IMR-90 (cell line): ENCODE measurements at regions not wholly inside any gene's neighbourhood (a gene's known extent, or its start where the extent isn't known, plus 50 kb on each side); places are given as distances from the start of the nearest gene placed in this dataset.

Experiments
- ATAC-seq: fragments of 200-7000 bp; cut with Tn5 transposase; 2 replicates; pipeline ENCODE4 v1.9.1; 2020; ENCODE audit warnings: low read depth, mild to moderate bottlenecking, moderate library complexity
- BruUV-seq: library from RNA; stranded (reverse); fragments of 400-500 nt; replicated peaks from 2 replicates; lab custom pipeline; 2021; lab: Mats Ljungman, UMichigan
- CTCF ChIA-PET: fragments of 300-600 bp; formaldehyde crosslinking; extraction: SDS; loops from one replicate; lab custom pipeline; 2021; ENCODE audit warnings: antibody characterized with exemption; lab: Yijun Ruan, JAX
- POLR2A ChIA-PET: fragments of 300-600 bp; sonication (Branson Sonifier 250); formaldehyde crosslinking; loops from one replicate; lab custom pipeline; 2022; ENCODE audit warnings: antibody characterized with exemption; ENCODE audit not compliant: unreplicated experiment; lab: Charles Lee
- DNase-seq: peaks from one replicate; pipeline ENCODE4 v3.0.0; 2013
- H2AFZ ChIP-seq: replicated peaks from 2 replicates; pipeline ENCODE3; 2013; ENCODE audit warnings: low read length, mild to moderate bottlenecking; ENCODE audit not compliant: poor library complexity
- H2AK5ac ChIP-seq: 2 replicates; pipeline ENCODE4 v1.6.1; 2013; ENCODE audit warnings: low read depth, low read length, inconsistent platforms
- H2AK9ac ChIP-seq: replicated peaks from 2 replicates; pipeline ENCODE3; 2013; ENCODE audit warnings: mild to moderate bottlenecking, low read depth, low read length, moderate library complexity; ENCODE audit not compliant: poor library complexity
- H2BK120ac ChIP-seq: 2 replicates; pipeline ENCODE4 v1.6.1; 2013; ENCODE audit warnings: low read depth, low read length, inconsistent platforms
- H2BK15ac ChIP-seq: 3 replicates; pipeline ENCODE4 v1.6.1; 2013; ENCODE audit warnings: low read depth, low read length, inconsistent platforms
- H2BK20ac ChIP-seq: 2 replicates; pipeline ENCODE4 v1.6.1; 2013; ENCODE audit warnings: low read depth, mild to moderate bottlenecking, inconsistent platforms, low read length, moderate library complexity
- H2BK5ac ChIP-seq: 2 replicates; pipeline ENCODE4 v1.6.1; 2013; ENCODE audit warnings: mild to moderate bottlenecking, low read depth, low read length, inconsistent platforms; ENCODE audit not compliant: poor library complexity, severe bottlenecking
- H3K14ac ChIP-seq: replicated peaks from 2 replicates; pipeline ENCODE4 v1.6.1; 2013; ENCODE audit warnings: low read depth, low read length, inconsistent platforms
- H3K18ac ChIP-seq: 2 replicates; pipeline ENCODE4 v1.6.1; 2013; ENCODE audit warnings: low read depth, low read length, control low read depth
- H3K23ac ChIP-seq: 2 replicates; pipeline ENCODE4 v1.6.1; 2013; ENCODE audit warnings: low read depth, low read length, inconsistent platforms
- H3K27ac ChIP-seq: 2 replicates; pipeline ENCODE4 v1.5.1; 2013; ENCODE audit warnings: mild to moderate bottlenecking, control low read depth, low read length; ENCODE audit not compliant: insufficient read depth
- H3K27me3 ChIP-seq: 2 replicates; pipeline ENCODE4 v1.6.1; 2013; ENCODE audit warnings: low read length; ENCODE audit not compliant: control insufficient read depth, insufficient read depth
- H3K36me3 ChIP-seq: 2 replicates; pipeline ENCODE4 v1.6.1; 2013; ENCODE audit warnings: low read length, mixed read lengths; ENCODE audit not compliant: control insufficient read depth, insufficient read depth
- H3K4ac ChIP-seq: 2 replicates; pipeline ENCODE4 v1.6.1; 2013; ENCODE audit warnings: low read depth, low read length, inconsistent platforms
- H3K4me1 ChIP-seq: 2 replicates; pipeline ENCODE4 v1.6.1; 2013; ENCODE audit warnings: low read length, mixed read lengths; ENCODE audit not compliant: control insufficient read depth, insufficient read depth
- H3K4me2 ChIP-seq: 2 replicates; pipeline ENCODE4 v1.6.1; 2013; ENCODE audit warnings: low read depth, mild to moderate bottlenecking, control low read depth, low read length, moderate library complexity
- H3K4me3 ChIP-seq: 2 replicates; pipeline ENCODE4 v1.5.1; 2013; ENCODE audit warnings: low read depth, mild to moderate bottlenecking, control low read depth, low read length, moderate library complexity; ENCODE audit not compliant: insufficient read depth
- H3K56ac ChIP-seq: 2 replicates; pipeline ENCODE4 v1.6.1; 2013; ENCODE audit warnings: low read length, inconsistent platforms; ENCODE audit not compliant: insufficient read depth; ENCODE audit errors: extremely low read depth
- H3K79me1 ChIP-seq, 2 experiments: 2 replicates each; pipeline ENCODE4 v1.6.1; 2013; ENCODE audit warnings: low read length in 2 of 2, inconsistent platforms in 1 of 2, low read depth in 1 of 2
- H3K9ac ChIP-seq: 2 replicates; pipeline ENCODE4 v1.6.1; 2013; ENCODE audit warnings: low read depth, low read length, control low read depth
- H3K9me1 ChIP-seq: 2 replicates; pipeline ENCODE4 v1.6.1; 2013; ENCODE audit warnings: low read length, inconsistent platforms; ENCODE audit not compliant: insufficient read depth
- H3K9me3 ChIP-seq: 2 replicates; pipeline ENCODE4 v1.6.1; 2013; ENCODE audit warnings: low read length; ENCODE audit not compliant: control insufficient read depth, insufficient read depth
- H4K20me1 ChIP-seq: 2 replicates; pipeline ENCODE4 v1.6.1; 2013; ENCODE audit warnings: low read length, inconsistent platforms; ENCODE audit not compliant: insufficient read depth
- H4K5ac ChIP-seq: 2 replicates; pipeline ENCODE4 v1.6.1; 2013; ENCODE audit warnings: mild to moderate bottlenecking, low read depth, low read length, control low read depth
- H4K8ac ChIP-seq, 2 experiments: 2 replicates each; pipeline ENCODE4 v1.6.1; 2013; ENCODE audit warnings: low read depth in 2 of 2, low read length in 2 of 2, control low read depth in 1 of 2, inconsistent platforms in 1 of 2
- H4K91ac ChIP-seq: 2 replicates; pipeline ENCODE4 v1.6.1; 2013; ENCODE audit warnings: low read depth, low read length, inconsistent platforms; ENCODE audit not compliant: insufficient read depth
- FOS ChIP-seq: fragments of 150-350 bp; IDR thresholded peaks from 2 replicates; pipeline ENCODE4 v1.6.1; 2016; ENCODE audit warnings: low read depth, low read length
- RCOR1 ChIP-seq: IDR thresholded peaks from 2 replicates; pipeline ENCODE4 v1.6.1; 2012; ENCODE audit warnings: mild to moderate bottlenecking, low read length, improper control_type of control experiment; ENCODE audit not compliant: insufficient replicate concordance
- WGBS, 2 experiments: methylation state at CpG; one replicate each; pipeline versions ENCODE4 v1.1.5 to v1.1.7; 2013; ENCODE audit warnings: missing lambda C conversion rate in 2 of 2; ENCODE audit not compliant: insufficient read length in 1 of 2; ENCODE audit errors: extremely low coverage in 2 of 2; 5-methylcytosine and 5-hydroxymethylcytosine counted together
- dilution Hi-C: fragments of 300-500 bp; cut with HindIII; formaldehyde crosslinking; loops from one replicate; pipeline ENCODE4 v1.14.3; 2018; ENCODE audit warnings: low sequenced_read_pairs; ENCODE audit not compliant: unreplicated experiment
- in situ Hi-C: fragments of 300-500 bp; cut with MboI; formaldehyde crosslinking; loops from 3 replicates; pipeline ENCODE4 v1.14.3; 2019; ENCODE audit warnings: low sequenced_read_pairs, inconsistent platforms, mixed read lengths
- intact Hi-C: fragments of 100-400 bp; cut with micrococcal nuclease; formaldehyde crosslinking; loops from 2 replicates; pipeline ENCODE4 v1.10.0; 2022

- H3K27me3 ChIP-seq: no peaks in the 10 kb centered on the region
- dilution Hi-C loops: no loop called here
- H3K18ac ChIP-seq: no peak overlapping the region
- no peaks in the 10 kb centered on the region for H3K4me1 ChIP-seq
- no peak overlapping the region for H4K5ac ChIP-seq
- in situ Hi-C loops: no loop called here
- intact Hi-C loops: no loop called here
- H3K79me1 ChIP-seq: no peaks in the 10 kb centered on the region
- H2AK9ac ChIP-seq: no peak overlapping the region
- no peak overlapping the region for H3K9ac ChIP-seq
- H4K91ac ChIP-seq: no peak overlapping the region
- H4K8ac ChIP-seq: no peak overlapping the region
- ChIA-PET CTCF (interaction anchor here (0.7 kb wide), 1 partner anchor 610 kb away, joined by 4 read pairs; no protein-coding TSS in a partner anchor), POLR2A (no interaction called here)
- H2AFZ ChIP-seq: no peak overlapping the region
- H3K9me1 ChIP-seq: no peaks in the 10 kb centered on the region
- H3K9me3 ChIP-seq: no peaks in the 10 kb centered on the region
- TF ChIP-seq FOS (no peak), RCOR1 (no peak)
- DNase-seq (no peak), ATAC-seq (no peak)
- no peak overlapping the region for H3K56ac ChIP-seq
- no peak overlapping the region for H2BK120ac ChIP-seq
- H2BK5ac ChIP-seq: no peak overlapping the region
- WGBS, 2 experiments: 100% methylated on average over 1 of the region's 4 CpGs; no CpG with 5 or more reads in 1 of the 2 experiments
- H3K36me3 ChIP-seq: no peaks in the 10 kb centered on the region
- no peak overlapping the region for H3K4ac ChIP-seq
- no peak overlapping the region for H3K14ac ChIP-seq
- H3K23ac ChIP-seq: no peak overlapping the region
- BruUV-seq: no TSS peak
- no peak overlapping the region for H2AK5ac ChIP-seq
- no peaks in the 10 kb centered on the region for H4K20me1 ChIP-seq
- H2BK15ac ChIP-seq: no peak overlapping the region
- H3K4me3 ChIP-seq: no peak overlapping the region
- H2BK20ac ChIP-seq: no peak overlapping the region
- no peak overlapping the region for H3K27ac ChIP-seq
- H3K4me2 ChIP-seq: no peak overlapping the region
These were observed 296.5 kb upstream of the ITGA1 start for GRCh38 chr5:52491071-52491787.
